ENCODE measurements at regions not wholly inside any gene's neighbourhood (a gene's known extent, or its start where the extent isn't known, plus 50 kb on each side); places are given as distances from the start of the nearest gene placed in this dataset.

DNA sequence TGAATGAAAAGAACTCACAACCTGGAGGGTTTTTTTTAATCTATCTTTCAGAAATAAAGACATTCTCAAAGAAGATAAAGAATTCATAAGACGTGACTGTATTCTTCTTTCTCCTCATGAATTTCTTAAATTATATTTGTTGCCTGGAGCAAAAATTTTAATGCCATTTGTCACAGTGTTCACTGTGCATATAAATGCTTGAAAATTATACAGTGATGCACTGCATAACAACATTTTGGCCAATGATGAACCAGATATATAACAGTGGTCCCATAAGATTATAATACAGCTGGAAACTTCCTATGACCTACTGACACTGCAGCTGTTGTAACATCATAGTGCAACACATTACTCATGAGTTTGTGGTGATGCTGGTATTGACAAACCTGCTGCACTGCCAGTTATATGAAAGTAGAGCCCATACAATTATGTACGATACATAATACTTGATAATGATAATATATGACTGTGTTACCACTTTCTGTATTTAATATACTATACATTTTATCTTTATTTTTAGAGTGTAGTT, 67.3 kb downstream of the P2RY1 start (continued):
- TF ChIP-seq ZNF331 (CRISPR knock-in tag; IDR thresholded peaks at IDR 0.05; ENCODE audit: low read depth) (no peak), JUNB (IDR thresholded peaks at IDR 0.05; ENCODE audit: unreplicated experiment) (no peak), EZH2 (IDR thresholded peaks at IDR 0.05; ENCODE audit: low read depth, unreplicated experiment) (no peak), ETS1 (IDR thresholded peaks at IDR 0.05) (no peak), POLR2AphosphoS5 (IDR thresholded peaks at IDR 0.05; ENCODE audit: low read depth) (no peak), CTCF (conservative IDR thresholded peaks at IDR 0.05; ENCODE audit: low read depth in 2 of 2) (no peak), ZNF114 (CRISPR knock-in tag; IDR thresholded peaks at IDR 0.05) (no peak)

DNA sequence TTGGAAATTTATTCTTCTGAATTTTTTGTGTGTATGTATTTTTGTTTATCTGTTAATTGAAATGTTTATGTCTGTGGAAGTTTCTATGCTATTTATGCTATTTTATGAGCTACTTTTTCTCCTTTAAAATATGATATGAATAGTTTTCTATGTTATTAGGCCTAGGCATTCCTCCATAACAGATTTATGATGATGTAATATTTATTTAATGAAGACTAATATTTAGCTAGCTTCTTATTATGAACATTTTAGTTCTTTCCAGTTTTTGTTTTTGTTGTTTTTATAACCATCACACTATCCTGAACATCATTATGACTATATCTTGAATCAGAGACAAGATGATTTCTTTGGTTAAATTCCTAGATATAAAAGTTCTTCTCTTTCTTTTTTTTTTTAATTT, 70.7 kb downstream of the P2RY1 start:
- Mint-ChIP-seq H3K9me3 (no peaks in the 10 kb centered on the region; the same call in 2 of the 3 replicates), H3K4me3 (no peak overlapping the region), H3K27me3 (ENCODE audit: insufficient read depth, low read depth, poor library complexity) (no peaks in the 10 kb centered on the region), H3K36me3 (ENCODE audit: low read depth) (no peaks in the 10 kb centered on the region), H3K4me1 (no peaks in the 10 kb centered on the region), H3K27ac (no peak overlapping the region)
- ATAC-seq (no peak), DNase-seq (ENCODE audit: low spot score) (no peak)
- Histone ChIP-seq H3K27ac (ENCODE audit: low read depth) (no peak overlapping the region), H3K9me2 (ENCODE audit: insufficient read depth) (no peaks in the 10 kb centered on the region), H3F3A (replicated peaks; ENCODE audit: low read depth) (no peaks in the 10 kb centered on the region), H3K4me1 (ENCODE audit: insufficient read depth) (no peaks in the 10 kb centered on the region), H3K4me3 (no peak overlapping the region), H3K36me3 (ENCODE audit: insufficient read depth) (no peaks in the 10 kb centered on the region), H3K27me3 (ENCODE audit: insufficient read depth) (no peaks in the 10 kb centered on the region), H3K79me2 (replicated peaks; ENCODE audit: insufficient read depth) (no peaks in the 10 kb centered on the region), H2AFZ (no peak overlapping the region), H4K20me1 (replicated peaks; ENCODE audit: insufficient read depth) (no peaks in the 10 kb centered on the region), H3K4me2 (no peak overlapping the region)
- TF ChIP-seq, protein P1, sequence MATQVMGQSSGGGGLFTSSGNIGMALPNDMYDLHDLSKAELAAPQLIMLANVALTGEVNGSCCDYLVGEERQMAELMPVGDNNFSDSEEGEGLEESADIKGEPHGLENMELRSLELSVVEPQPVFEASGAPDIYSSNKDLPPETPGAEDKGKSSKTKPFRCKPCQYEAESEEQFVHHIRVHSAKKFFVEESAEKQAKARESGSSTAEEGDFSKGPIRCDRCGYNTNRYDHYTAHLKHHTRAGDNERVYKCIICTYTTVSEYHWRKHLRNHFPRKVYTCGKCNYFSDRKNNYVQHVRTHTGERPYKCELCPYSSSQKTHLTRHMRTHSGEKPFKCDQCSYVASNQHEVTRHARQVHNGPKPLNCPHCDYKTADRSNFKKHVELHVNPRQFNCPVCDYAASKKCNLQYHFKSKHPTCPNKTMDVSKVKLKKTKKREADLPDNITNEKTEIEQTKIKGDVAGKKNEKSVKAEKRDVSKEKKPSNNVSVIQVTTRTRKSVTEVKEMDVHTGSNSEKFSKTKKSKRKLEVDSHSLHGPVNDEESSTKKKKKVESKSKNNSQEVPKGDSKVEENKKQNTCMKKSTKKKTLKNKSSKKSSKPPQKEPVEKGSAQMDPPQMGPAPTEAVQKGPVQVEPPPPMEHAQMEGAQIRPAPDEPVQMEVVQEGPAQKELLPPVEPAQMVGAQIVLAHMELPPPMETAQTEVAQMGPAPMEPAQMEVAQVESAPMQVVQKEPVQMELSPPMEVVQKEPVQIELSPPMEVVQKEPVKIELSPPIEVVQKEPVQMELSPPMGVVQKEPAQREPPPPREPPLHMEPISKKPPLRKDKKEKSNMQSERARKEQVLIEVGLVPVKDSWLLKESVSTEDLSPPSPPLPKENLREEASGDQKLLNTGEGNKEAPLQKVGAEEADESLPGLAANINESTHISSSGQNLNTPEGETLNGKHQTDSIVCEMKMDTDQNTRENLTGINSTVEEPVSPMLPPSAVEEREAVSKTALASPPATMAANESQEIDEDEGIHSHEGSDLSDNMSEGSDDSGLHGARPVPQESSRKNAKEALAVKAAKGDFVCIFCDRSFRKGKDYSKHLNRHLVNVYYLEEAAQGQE (IDR thresholded peaks at IDR 0.05; ENCODE audit: unreplicated experiment) = no peak
- TF ChIP-seq CREB1 (CRISPR knock-in tag; IDR thresholded peaks at IDR 0.05; ENCODE audit: low read depth) (no peak), STAT1 (IDR thresholded peaks at IDR 0.05; ENCODE audit: unreplicated experiment) (no peak), EZH2phosphoT487 (IDR thresholded peaks at IDR 0.05; ENCODE audit: unreplicated experiment) (no peak), ETS1 (IDR thresholded peaks at IDR 0.05) (no peak), ZNF331 (CRISPR knock-in tag; IDR thresholded peaks at IDR 0.05; ENCODE audit: low read depth) (no peak), EZH2 (IDR thresholded peaks at IDR 0.05; ENCODE audit: low read depth, unreplicated experiment) (no peak), POLR2AphosphoS5 (IDR thresholded peaks at IDR 0.05; ENCODE audit: low read depth) (no peak), JUNB (IDR thresholded peaks at IDR 0.05; ENCODE audit: unreplicated experiment) (no peak)

All from GM23338 (cell line).